IPS-18c (cell line): ENCODE measurements at regions not wholly inside any gene's neighbourhood (a gene's known extent, or its start where the extent isn't known, plus 50 kb on each side); places are given as distances from the start of the nearest gene placed in this dataset.

ENCODE experiments used
- H3K4me3 ChIP-seq: 2 replicates; pipeline ENCODE4 v1.7.0; 2013; ENCODE audit warnings: low read depth, mild to moderate bottlenecking, low read length, moderate library complexity; ENCODE audit not compliant: insufficient read depth
- H3K9me3 ChIP-seq: one replicate; pipeline ENCODE4 v1.6.1; 2013; ENCODE audit warnings: mild to moderate bottlenecking, low read length, moderate library complexity; ENCODE audit not compliant: control insufficient read depth, insufficient read depth

GRCh38 chr15:62791694-62792093 is 250.9 kb upstream of the TPM1 start:
- Histone ChIP-seq H3K9me3 (no peaks in the 10 kb centered on the region), H3K4me3 (no peak overlapping the region)

- no peak overlapping the region for H3K4me3 ChIP-seq
- no peaks in the 10 kb centered on the region for H3K9me3 ChIP-seq
These were observed 249.4 kb upstream of the TPM1 start for GRCh38 chr15:62792986-62793751.

GRCh38 chr15:62793752-62794144 is 248.8 kb upstream of the TPM1 start:
- Histone ChIP-seq H3K4me3 (no peak overlapping the region), H3K9me3 (no peaks in the 10 kb centered on the region)

- H3K9me3 ChIP-seq, result no peaks in the 10 kb centered on the region
- H3K4me3 ChIP-seq, result no peak overlapping the region
These were observed 247.4 kb upstream of the TPM1 start for GRCh38 chr15:62795171-62795570.

GRCh38 chr15:62795700-62796695 is 246.5 kb upstream of the TPM1 start:
- Histone ChIP-seq H3K4me3 (no peak overlapping the region), H3K9me3 (no peaks in the 10 kb centered on the region)

GRCh38 chr15:62797171-62797570 is 245.4 kb upstream of the TPM1 start:
- no peaks in the 10 kb centered on the region for H3K9me3 ChIP-seq
- no peak overlapping the region for H3K4me3 ChIP-seq

GRCh38 chr15:62798536-62798935 is 244.0 kb upstream of the TPM1 start:
- no peaks in the 10 kb centered on the region for H3K9me3 ChIP-seq
- H3K4me3 ChIP-seq, result no peak overlapping the region

- Histone ChIP-seq H3K9me3 (no peaks in the 10 kb centered on the region), H3K4me3 (no peak overlapping the region)
These were observed 243.5 kb upstream of the TPM1 start for GRCh38 chr15:62799037-62799436.

- H3K9me3 ChIP-seq, result no peaks in the 10 kb centered on the region
- H3K4me3 ChIP-seq, result no peak overlapping the region
These were observed 242.6 kb upstream of the TPM1 start for GRCh38 chr15:62799919-62800318.

GRCh38 chr15:62802612-62803011 is 239.9 kb upstream of the TPM1 start:
- no peaks in the 10 kb centered on the region for H3K9me3 ChIP-seq

GRCh38 chr15:62803856-62804400 is 238.6 kb upstream of the TPM1 start:
- no peak overlapping the region for H3K4me3 ChIP-seq
- no peaks in the 10 kb centered on the region for H3K9me3 ChIP-seq

More at GRCh38 chr15:62802612-62803011, 239.9 kb upstream of the TPM1 start:
- H3K4me3 ChIP-seq, result no peak overlapping the region

- H3K4me3 ChIP-seq, result no peak overlapping the region
- no peaks in the 10 kb centered on the region for H3K9me3 ChIP-seq
These were observed 237.0 kb upstream of the TPM1 start for GRCh38 chr15:62805502-62805901.

GRCh38 chr15:62807539-62808130 is 234.9 kb upstream of the TPM1 start:
- Histone ChIP-seq H3K4me3 (no peak overlapping the region), H3K9me3 (no peaks in the 10 kb centered on the region)

GRCh38 chr15:62809115-62809967 is 233.2 kb upstream of the TPM1 start:
- Histone ChIP-seq H3K9me3 (no peaks in the 10 kb centered on the region), H3K4me3 (no peak overlapping the region)

GRCh38 chr15:62809968-62810260 is 232.6 kb upstream of the TPM1 start:
- no peaks in the 10 kb centered on the region for H3K9me3 ChIP-seq

GRCh38 chr15:62812515-62812835 is 230.1 kb upstream of the TPM1 start:
- Histone ChIP-seq H3K4me3 (no peak overlapping the region), H3K9me3 (no peaks in the 10 kb centered on the region)

More at GRCh38 chr15:62809968-62810260, 232.6 kb upstream of the TPM1 start:
- H3K4me3 ChIP-seq, result no peak overlapping the region
